HepG2 (cell line): ENCODE measurements at regions not wholly inside any gene's neighbourhood (a gene's known extent, or its start where the extent isn't known, plus 50 kb on each side); places are given as distances from the start of the nearest gene placed in this dataset.

Experiments
- ATAC-seq: fragments of 200-7000 bp; cut with Tn5 transposase; 3 replicates; pipeline ENCODE4 v1.9.1; 2020; ENCODE audit warnings: mild to moderate bottlenecking, moderate library complexity
- BruUV-seq: library from RNA; stranded (reverse); fragments of 400-500 nt; replicated peaks from 2 replicates; lab custom pipeline; 2021; lab: Mats Ljungman, UMichigan
- CTCF ChIA-PET: fragments of 300-600 bp; formaldehyde crosslinking; extraction: SDS; loops from one replicate; lab custom pipeline; 2021; ENCODE audit warnings: low total read pairs, inconsistent platforms, low intra/inter-chr PET ratio; lab: Yijun Ruan, JAX
- POLR2A ChIA-PET: fragments of 350-600 bp; sonication (Branson Sonifier 250); formaldehyde crosslinking; loops from one replicate; lab custom pipeline; 2020; ENCODE audit warnings: antibody characterized with exemption, inconsistent platforms; lab: Yijun Ruan, JAX
- DNase-seq: peaks from one replicate; pipeline ENCODE4 v3.0.0-alpha.2; 2015; ENCODE audit warnings: low spot score
- FAIRE-seq: peaks from 3 replicates; lab custom pipeline; 2011; peaks lifted over from hg19 to GRCh38; lab: Jason Lieb, UNC
- H2AFZ ChIP-seq: one replicate; pipeline ENCODE4 v1.6.1; 2011; ENCODE audit warnings: low read length, inconsistent platforms
- H3K27ac ChIP-seq: fragments of 300-600 bp; 3 replicates; pipeline ENCODE4 v1.8.0; 2011; ENCODE audit warnings: mixed run types, mild to moderate bottlenecking, mixed read lengths, low read length, inconsistent platforms; ENCODE audit not compliant: insufficient read depth; ENCODE audit errors: extremely low read length
- H3K27me3 ChIP-seq, 2 experiments: fragments of 200-600 bp in 1 of 2; 2 replicates in 1 of 2; 3 replicates in 1 of 2; pipeline versions ENCODE4 v1.6.0 to v1.8.0; 2011; ENCODE audit warnings: low read length in 2 of 2, mild to moderate bottlenecking in 2 of 2, moderate library complexity in 2 of 2, inconsistent platforms in 1 of 2; ENCODE audit not compliant: insufficient read depth in 2 of 2, control insufficient read depth in 1 of 2
- H3K36me3 ChIP-seq, 2 experiments: fragments of 200-600 bp in 1 of 2; replicated peaks in 1 of 2; 2 replicates in 1 of 2; 3 replicates in 1 of 2; pipeline versions ENCODE4 v1.5.1 to v1.8.0; 2011; ENCODE audit warnings: low read length in 2 of 2, inconsistent platforms in 1 of 2; ENCODE audit not compliant: insufficient read depth in 2 of 2, control insufficient read depth in 1 of 2
- H3K4me1 ChIP-seq: 2 replicates; pipeline ENCODE4 v1.5.1; 2012; ENCODE audit warnings: low read length, inconsistent platforms; ENCODE audit not compliant: insufficient read depth
- H3K4me2 ChIP-seq: 2 replicates; pipeline ENCODE4 v1.6.0; 2011; ENCODE audit warnings: low read depth, low read length, inconsistent platforms
- H3K4me3 ChIP-seq, 3 experiments: fragments of 200-600 bp in 1 of 3; sonication (generic), shearing (Covaris generic) in 1 of 3; replicated peaks in 1 of 3; 2 replicates each; pipeline ENCODE4 v1.5.1; 2011 to 2016; ENCODE audit warnings: low read length in 3 of 3, inconsistent platforms in 2 of 3, low read depth in 2 of 3, mild to moderate bottlenecking in 2 of 3, control low read depth in 1 of 3, mixed read lengths in 1 of 3; ENCODE audit not compliant: insufficient read depth in 1 of 3
- H3K79me2 ChIP-seq: one replicate; pipeline ENCODE4 v1.6.1; 2011; ENCODE audit warnings: low read length, inconsistent platforms; ENCODE audit not compliant: insufficient read depth
- H3K9ac ChIP-seq: 2 replicates; pipeline ENCODE4 v1.6.0; 2011; ENCODE audit warnings: mild to moderate bottlenecking, low read depth, low read length, inconsistent platforms; ENCODE audit not compliant: insufficient read depth
- H3K9me3 ChIP-seq: 2 replicates; pipeline ENCODE4 v1.5.1; 2012; ENCODE audit warnings: mild to moderate bottlenecking, low read length
- H4K20me1 ChIP-seq: 2 replicates; pipeline ENCODE4 v1.6.0; 2011; ENCODE audit warnings: inconsistent platforms, mild to moderate bottlenecking, low read length, moderate library complexity; ENCODE audit not compliant: insufficient read depth
- JDP2 ChIP-seq: sonication (generic); formaldehyde crosslinking; IDR thresholded peaks from 2 replicates; pipeline ENCODE4 v1.8.1; 2022; ENCODE audit warnings: missing genetic modification reagents, borderline replicate concordance
- JUN ChIP-seq: sonication (generic); formaldehyde crosslinking; IDR thresholded peaks from 2 replicates; pipeline ENCODE4 v1.4.0; 2020; ENCODE audit warnings: mild to moderate bottlenecking, missing genetic modification reagents
- PATZ1 ChIP-seq: sonication (generic); formaldehyde crosslinking; IDR thresholded peaks from 2 replicates; pipeline ENCODE4 v1.4.0; 2020; ENCODE audit warnings: missing genetic modification reagents
- SALL2 ChIP-seq: sonication (generic); formaldehyde crosslinking; IDR thresholded peaks from 2 replicates; pipeline ENCODE4 v1.8.1; 2023; ENCODE audit warnings: mild to moderate bottlenecking, missing genetic modification reagents, inconsistent platforms
- ZFP1 ChIP-seq: IDR thresholded peaks from 2 replicates; pipeline ENCODE4 v1.6.1; 2016
- ZKSCAN5 ChIP-seq: sonication (generic); formaldehyde crosslinking; IDR thresholded peaks from 2 replicates; pipeline ENCODE4 v1.5.1; 2020; ENCODE audit warnings: mild to moderate bottlenecking, missing genetic modification reagents
- WGBS: methylation state at CpG from one replicate; pipeline ENCODE4 v1.1.6; 2017; ENCODE audit warnings: low lambda C conversion rate; 5-methylcytosine and 5-hydroxymethylcytosine counted together
- in situ Hi-C: cut with HindIII; loops from 2 replicates; pipeline ENCODE4 v1.10.0; 2017; ENCODE audit warnings: low pct_unique_long_range_greater_than_20kb; ENCODE audit not compliant: extremely low pct_ligation_motif_present
- intact Hi-C: fragments of 100-400 bp; cut with micrococcal nuclease; formaldehyde crosslinking; loops from one replicate; pipeline ENCODE4 v1.10.0; 2022; ENCODE audit not compliant: unreplicated experiment
- TF ChIP-seq, protein P1 (sequence below): sonication (generic); formaldehyde crosslinking; IDR thresholded peaks from 2 replicates; pipeline ENCODE4 v1.5.0; 2020; ENCODE audit warnings: missing genetic modification reagents, mild to moderate bottlenecking, borderline replicate concordance
- TF ChIP-seq, protein P2 (sequence below): sonication (generic); formaldehyde crosslinking; IDR thresholded peaks from 2 replicates; pipeline ENCODE4 v1.4.0; 2020; ENCODE audit warnings: missing genetic modification reagents, mild to moderate bottlenecking, borderline replicate concordance
- TF ChIP-seq, protein P3 (sequence below): sonication (generic); formaldehyde crosslinking; conservative IDR thresholded peaks from 2 replicates; pipeline ENCODE4 v1.4.0; 2020; ENCODE audit warnings: missing genetic modification reagents
- TF ChIP-seq, protein P4 (sequence below): sonication (generic); formaldehyde crosslinking; conservative IDR thresholded peaks from 2 replicates; pipeline ENCODE4 v1.4.0; 2020; ENCODE audit warnings: missing genetic modification reagents

GRCh38 chr10:55146032-55146431, 345.0 kb upstream of the PCDH15 start:
- TF ChIP-seq, protein P1, sequence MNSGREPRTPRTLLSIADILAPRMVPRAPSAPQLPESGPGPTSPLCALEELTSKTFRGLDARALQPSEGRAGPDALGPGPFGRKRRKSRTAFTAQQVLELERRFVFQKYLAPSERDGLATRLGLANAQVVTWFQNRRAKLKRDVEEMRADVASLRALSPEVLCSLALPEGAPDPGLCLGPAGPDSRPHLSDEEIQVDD (CRISPR knock-in tag) = no peak
- TF ChIP-seq SALL2 (no peak), JUN (CRISPR knock-in tag) (no peak)
- Histone ChIP-seq H3K4me3 (no peak overlapping the region), H3K9me3 (no peaks in the 10 kb centered on the region), H3K27ac (no peak overlapping the region), H3K36me3 (no peaks in the 10 kb centered on the region), H3K9ac (no peak overlapping the region), H3K27me3 (no peaks in the 10 kb centered on the region), H2AFZ (no peak overlapping the region), H3K79me2 (no peaks in the 10 kb centered on the region), H4K20me1 (no peaks in the 10 kb centered on the region), H3K4me2 (no peak overlapping the region), H3K4me1 (no peaks in the 10 kb centered on the region)
- ATAC-seq (no peak), DNase-seq (no peak), FAIRE-seq (no peak)
- in situ Hi-C loops = no loop called here
- 3% methylated on average over 5 of the region's 5 CpGs for WGBS
- BruUV-seq = no TSS peak
- ChIA-PET CTCF (no interaction called here), POLR2A (no interaction called here)
- intact Hi-C loops = no loop called here

DNA sequence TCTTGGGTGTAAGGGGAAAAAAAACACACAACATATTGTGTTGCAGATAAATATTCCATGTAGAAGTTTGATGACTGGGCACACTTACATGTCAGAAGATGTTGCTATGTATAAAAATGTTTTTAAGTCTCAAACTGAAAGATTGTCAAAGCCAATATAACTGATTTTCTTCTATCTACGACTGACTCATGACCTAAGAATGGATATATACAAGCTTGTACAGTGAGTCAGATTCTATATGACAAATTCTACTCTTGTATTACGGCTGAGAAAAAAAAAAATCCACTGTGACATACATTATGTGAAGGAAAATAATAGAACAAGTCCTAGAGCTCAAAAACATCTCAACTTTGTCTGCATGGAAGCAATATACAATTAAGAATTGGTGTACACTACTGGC, 343.0 kb upstream of the PCDH15 start:
- Histone ChIP-seq H2AFZ (no peak overlapping the region), H3K79me2 (no peaks in the 10 kb centered on the region), H3K4me1 (no peaks in the 10 kb centered on the region), H3K27me3 (no peaks in the 10 kb centered on the region), H3K9ac (no peak overlapping the region), H4K20me1 (no peaks in the 10 kb centered on the region), H3K4me2 (no peak overlapping the region), H3K27ac (no peak overlapping the region), H3K4me3 (no peak overlapping the region), H3K9me3 (no peaks in the 10 kb centered on the region), H3K36me3 (no peaks in the 10 kb centered on the region)
- intact Hi-C loops (no loop called here), in situ Hi-C loops (no loop called here)
- ChIA-PET CTCF (no interaction called here), POLR2A (no interaction called here)
- no peak for DNase-seq
- 2% methylated on average over 2 of the region's 2 CpGs for whole genome bisulfite sequencing
- no TSS peak for BruUV-seq
- ATAC-seq = no peak
- FAIRE-seq = no peak
- TF ChIP-seq, protein P2, sequence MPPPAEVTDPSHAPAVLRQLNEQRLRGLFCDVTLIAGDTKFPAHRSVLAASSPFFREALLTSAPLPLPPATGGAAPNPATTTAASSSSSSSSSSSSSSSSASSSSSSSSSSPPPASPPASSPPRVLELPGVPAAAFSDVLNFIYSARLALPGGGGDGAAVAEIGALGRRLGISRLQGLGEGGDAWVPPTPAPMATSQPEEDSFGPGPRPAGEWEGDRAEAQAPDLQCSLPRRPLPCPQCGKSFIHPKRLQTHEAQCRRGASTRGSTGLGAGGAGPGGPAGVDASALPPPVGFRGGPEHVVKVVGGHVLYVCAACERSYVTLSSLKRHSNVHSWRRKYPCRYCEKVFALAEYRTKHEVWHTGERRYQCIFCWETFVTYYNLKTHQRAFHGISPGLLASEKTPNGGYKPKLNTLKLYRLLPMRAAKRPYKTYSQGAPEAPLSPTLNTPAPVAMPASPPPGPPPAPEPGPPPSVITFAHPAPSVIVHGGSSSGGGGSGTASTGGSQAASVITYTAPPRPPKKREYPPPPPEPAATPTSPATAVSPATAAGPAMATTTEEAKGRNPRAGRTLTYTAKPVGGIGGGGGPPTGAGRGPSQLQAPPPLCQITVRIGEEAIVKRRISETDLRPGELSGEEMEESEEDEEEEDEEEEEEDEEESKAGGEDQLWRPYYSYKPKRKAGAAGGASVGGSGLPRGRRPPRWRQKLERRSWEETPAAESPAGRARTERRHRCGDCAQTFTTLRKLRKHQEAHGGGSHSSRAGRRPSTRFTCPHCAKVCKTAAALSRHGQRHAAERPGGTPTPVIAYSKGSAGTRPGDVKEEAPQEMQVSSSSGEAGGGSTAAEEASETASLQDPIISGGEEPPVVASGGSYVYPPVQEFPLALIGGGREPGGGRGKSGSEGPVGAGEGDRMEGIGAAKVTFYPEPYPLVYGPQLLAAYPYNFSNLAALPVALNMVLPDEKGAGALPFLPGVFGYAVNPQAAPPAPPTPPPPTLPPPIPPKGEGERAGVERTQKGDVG = no peak
- TF ChIP-seq JDP2 (CRISPR knock-in tag) (no peak), PATZ1 (CRISPR knock-in tag) (no peak), ZFP1 (CRISPR knock-in tag) (no peak), ZKSCAN5 (CRISPR knock-in tag) (no peak)
- TF ChIP-seq, protein P3, sequence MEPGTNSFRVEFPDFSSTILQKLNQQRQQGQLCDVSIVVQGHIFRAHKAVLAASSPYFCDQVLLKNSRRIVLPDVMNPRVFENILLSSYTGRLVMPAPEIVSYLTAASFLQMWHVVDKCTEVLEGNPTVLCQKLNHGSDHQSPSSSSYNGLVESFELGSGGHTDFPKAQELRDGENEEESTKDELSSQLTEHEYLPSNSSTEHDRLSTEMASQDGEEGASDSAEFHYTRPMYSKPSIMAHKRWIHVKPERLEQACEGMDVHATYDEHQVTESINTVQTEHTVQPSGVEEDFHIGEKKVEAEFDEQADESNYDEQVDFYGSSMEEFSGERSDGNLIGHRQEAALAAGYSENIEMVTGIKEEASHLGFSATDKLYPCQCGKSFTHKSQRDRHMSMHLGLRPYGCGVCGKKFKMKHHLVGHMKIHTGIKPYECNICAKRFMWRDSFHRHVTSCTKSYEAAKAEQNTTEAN = no peak
- TF ChIP-seq, protein P4, sequence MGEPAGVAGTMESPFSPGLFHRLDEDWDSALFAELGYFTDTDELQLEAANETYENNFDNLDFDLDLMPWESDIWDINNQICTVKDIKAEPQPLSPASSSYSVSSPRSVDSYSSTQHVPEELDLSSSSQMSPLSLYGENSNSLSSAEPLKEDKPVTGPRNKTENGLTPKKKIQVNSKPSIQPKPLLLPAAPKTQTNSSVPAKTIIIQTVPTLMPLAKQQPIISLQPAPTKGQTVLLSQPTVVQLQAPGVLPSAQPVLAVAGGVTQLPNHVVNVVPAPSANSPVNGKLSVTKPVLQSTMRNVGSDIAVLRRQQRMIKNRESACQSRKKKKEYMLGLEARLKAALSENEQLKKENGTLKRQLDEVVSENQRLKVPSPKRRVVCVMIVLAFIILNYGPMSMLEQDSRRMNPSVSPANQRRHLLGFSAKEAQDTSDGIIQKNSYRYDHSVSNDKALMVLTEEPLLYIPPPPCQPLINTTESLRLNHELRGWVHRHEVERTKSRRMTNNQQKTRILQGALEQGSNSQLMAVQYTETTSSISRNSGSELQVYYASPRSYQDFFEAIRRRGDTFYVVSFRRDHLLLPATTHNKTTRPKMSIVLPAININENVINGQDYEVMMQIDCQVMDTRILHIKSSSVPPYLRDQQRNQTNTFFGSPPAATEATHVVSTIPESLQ (CRISPR knock-in tag) = no peak
